Neural crest cell (in vitro differentiated cells): ENCODE measurements at regions not wholly inside any gene's neighbourhood (a gene's known extent, or its start where the extent isn't known, plus 50 kb on each side); places are given as distances from the start of the nearest gene placed in this dataset.
"Not testable (repeated sequence)": the region's sequence is repeated elsewhere in the genome, so short reads cannot be mapped to it uniquely, and the experiment has no call there.

Experiments
- DNase-seq: peaks from one replicate; pipeline ENCODE4 v3.0.0; 2021; ENCODE audit warnings: low read depth, mixed read lengths, low spot score
- H3K27ac Mint-ChIP-seq: one replicate; pipeline ENCODE4 v1.8.0; 2021; ENCODE audit warnings: mild to moderate bottlenecking, mixed read lengths; ENCODE audit not compliant: unreplicated experiment
- H3K27me3 Mint-ChIP-seq: 2 replicates; pipeline ENCODE4 v1.8.0; 2021; ENCODE audit warnings: low read depth, mild to moderate bottlenecking, mixed read lengths
- H3K36me3 Mint-ChIP-seq: 2 replicates; pipeline ENCODE4 v1.8.0; 2021; ENCODE audit warnings: low read depth, mild to moderate bottlenecking, mixed read lengths
- H3K4me1 Mint-ChIP-seq: 2 replicates; pipeline ENCODE4 v1.8.0; 2021; ENCODE audit warnings: mixed read lengths
- H3K4me3 Mint-ChIP-seq: one replicate; pipeline ENCODE4 v1.8.0; 2021; ENCODE audit warnings: mild to moderate bottlenecking, mixed read lengths
- H3K9me3 Mint-ChIP-seq: 2 replicates; pipeline ENCODE4 v1.8.0; 2021; ENCODE audit warnings: mixed read lengths
- CTCF ChIP-seq: fragments of 200-600 bp; sonication (generic); conservative IDR thresholded peaks from 2 replicates; pipeline ENCODE4 v1.5.0; 2021; ENCODE audit warnings: antibody characterized with exemption, mild to moderate bottlenecking

GRCh38 chr5:135171336-135171735, 137.3 kb upstream of the PITX1 start:
- DNase-seq: no peak
- Mint-ChIP-seq H3K27ac (no peak overlapping the region), H3K4me3 (no peak overlapping the region), H3K9me3 (no peaks in the 10 kb centered on the region), H3K27me3 (peaks cover 80% of the 10 kb centered on the region), H3K36me3 (no peaks in the 10 kb centered on the region), H3K4me1 (no peaks in the 10 kb centered on the region)
- no peak for TF ChIP-seq CTCF

GRCh38 chr5:135170500-135170899, 136.5 kb upstream of the PITX1 start:
- Mint-ChIP-seq H3K4me1 (no peaks in the 10 kb centered on the region), H3K27me3 (peaks cover 88% of the 10 kb centered on the region), H3K4me3 (no peak overlapping the region), H3K36me3 (no peaks in the 10 kb centered on the region), H3K9me3 (no peaks in the 10 kb centered on the region), H3K27ac (no peak overlapping the region)
- no peak for TF ChIP-seq CTCF
- no peak for DNase-seq

GRCh38 chr5:135169753-135170152, 135.7 kb upstream of the PITX1 start:
- Mint-ChIP-seq H3K27me3 (peaks cover 94% of the 10 kb centered on the region), H3K36me3 (no peaks in the 10 kb centered on the region), H3K9me3 (no peaks in the 10 kb centered on the region), H3K4me3 (no peak overlapping the region), H3K27ac (no peak overlapping the region), H3K4me1 (no peaks in the 10 kb centered on the region)
- DNase-seq: no peak
- no peak for TF ChIP-seq CTCF

- H3K9me3 Mint-ChIP-seq: no peaks in the 10 kb centered on the region
- peaks cover 95% of the 10 kb centered on the region for H3K27me3 Mint-ChIP-seq
- no peak for DNase-seq
- no peaks in the 10 kb centered on the region for H3K4me1 Mint-ChIP-seq
- TF ChIP-seq CTCF: no peak
- no peak overlapping the region for H3K4me3 Mint-ChIP-seq
- H3K36me3 Mint-ChIP-seq: no peaks in the 10 kb centered on the region
- H3K27ac Mint-ChIP-seq: no peak overlapping the region
Measured at GRCh38 chr5:135167634-135168033, 133.6 kb upstream of the PITX1 start.

- not testable (repeated sequence) for H3K27ac Mint-ChIP-seq, DNase-seq, H3K4me1 Mint-ChIP-seq, H3K9me3 Mint-ChIP-seq, H3K4me3 Mint-ChIP-seq, H3K36me3 Mint-ChIP-seq
- peaks cover 94% of the 10 kb centered on the region for H3K27me3 Mint-ChIP-seq
Measured at GRCh38 chr5:135164873-135165614, 131.0 kb upstream of the PITX1 start.

DNA sequence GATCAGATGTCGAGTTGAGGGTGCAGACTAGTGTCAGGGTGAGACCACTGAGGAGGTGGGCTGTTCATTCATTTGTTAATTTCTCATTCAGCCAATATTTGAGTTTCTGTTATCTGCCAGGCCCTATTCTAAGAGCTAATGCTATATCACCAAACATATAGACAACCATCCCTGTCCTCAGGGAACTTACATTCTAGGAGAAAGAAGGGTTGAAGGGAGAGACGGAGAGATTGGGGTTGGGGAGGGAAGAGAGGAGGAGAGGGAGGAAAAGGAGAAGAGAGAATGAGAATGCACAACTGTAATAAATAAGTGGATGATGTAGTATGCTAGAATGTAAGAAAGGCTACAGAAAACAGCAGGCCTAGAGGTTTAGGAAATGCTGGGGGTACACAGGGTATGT, 129.9 kb upstream of the PITX1 start:
- Mint-ChIP-seq H3K4me3 (no peak overlapping the region), H3K36me3 (no peaks in the 10 kb centered on the region), H3K27ac (no peak overlapping the region), H3K27me3 (peaks cover 97% of the 10 kb centered on the region), H3K4me1 (no peaks in the 10 kb centered on the region), H3K9me3 (no peaks in the 10 kb centered on the region)
- no peak for DNase-seq
- no peak for TF ChIP-seq CTCF
